NAMALWA (cell line): ENCODE measurements at regions not wholly inside any gene's neighbourhood (a gene's known extent, or its start where the extent isn't known, plus 50 kb on each side); places are given as distances from the start of the nearest gene placed in this dataset.
"Not testable (repeated sequence)": the region's sequence is repeated elsewhere in the genome, so short reads cannot be mapped to it uniquely, and the experiment has no call there.

Source experiments
- DNase-seq: peaks from one replicate; pipeline ENCODE4 v3.0.0-alpha.2; 2015; ENCODE audit warnings: low spot score

- DNase-seq: no peak
These were observed 61.7 kb upstream of the ATXN3L start for GRCh38 chrX:13381514-13381913.

DNA sequence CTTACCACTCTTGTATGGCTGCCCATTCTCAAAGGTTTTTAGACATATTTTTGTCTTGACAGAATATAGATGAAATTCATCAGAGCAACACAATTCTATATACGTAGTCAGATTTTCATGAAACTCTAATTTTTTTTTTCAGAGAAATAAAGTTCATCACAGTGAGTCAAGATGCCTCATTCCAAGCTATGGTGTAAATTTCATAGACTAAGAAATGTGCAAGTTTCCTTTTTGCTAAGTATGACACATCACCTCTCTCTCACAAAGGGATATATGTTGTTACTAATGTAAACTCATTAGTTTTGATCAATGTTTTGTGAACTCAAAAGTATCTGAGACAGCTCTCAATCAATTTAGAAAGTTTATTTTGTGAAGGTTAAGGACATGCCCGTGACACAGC lies 60.4 kb upstream of the ATXN3L start:
- no peak for DNase-seq

DNA sequence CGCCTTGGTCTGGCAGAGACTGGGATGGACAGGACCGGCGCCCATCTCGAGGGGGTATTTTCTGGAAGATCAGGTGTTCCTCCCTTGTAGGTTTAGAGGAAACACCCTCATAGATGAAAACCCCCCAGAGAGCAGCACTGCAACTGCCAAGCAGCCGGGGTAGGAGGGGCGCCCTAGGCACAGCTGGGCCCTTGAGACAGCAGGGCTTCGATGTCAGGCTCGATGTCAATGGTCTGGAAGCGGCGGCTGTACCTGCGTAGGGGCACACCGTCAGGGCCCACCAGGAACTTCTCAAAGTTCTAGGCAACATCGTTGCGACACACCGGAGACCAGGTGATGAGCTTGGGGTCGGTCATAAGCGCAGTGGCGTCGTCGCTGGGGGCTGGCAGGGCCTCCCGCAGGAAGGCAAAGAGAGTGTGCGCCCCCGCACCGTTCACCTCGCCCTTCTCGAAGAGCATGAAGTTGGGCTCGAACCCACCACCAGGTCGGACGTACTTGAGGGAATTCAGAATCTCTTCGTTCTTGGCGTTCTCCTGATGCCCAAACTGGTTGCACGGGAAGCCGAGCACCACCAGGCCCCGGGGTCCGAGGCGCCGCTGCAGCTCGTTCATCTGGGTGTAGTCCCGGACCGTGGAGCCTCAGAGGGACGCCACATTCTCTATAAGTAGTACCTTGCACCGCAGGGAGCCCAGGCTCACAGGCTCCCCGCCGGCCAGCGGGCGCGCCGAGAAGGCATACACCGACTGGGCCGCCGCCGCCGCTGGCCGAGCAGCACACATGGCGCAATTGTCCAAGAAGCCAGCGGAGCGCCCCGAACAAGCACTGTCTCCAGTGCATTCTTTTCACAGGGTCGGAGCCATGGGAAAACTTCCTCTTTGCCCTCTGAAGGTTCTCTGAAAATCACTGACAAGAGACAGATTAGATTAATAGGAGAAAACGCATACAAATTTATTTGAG lies 59.0 kb upstream of the ATXN3L start:
- DNase-seq: not testable (repeated sequence)

- no peak for DNase-seq
These were observed 57.7 kb upstream of the ATXN3L start for GRCh38 chrX:13377550-13377934.

- no peak for DNase-seq
These were observed 57.1 kb upstream of the ATXN3L start for GRCh38 chrX:13376857-13377549.

DNA sequence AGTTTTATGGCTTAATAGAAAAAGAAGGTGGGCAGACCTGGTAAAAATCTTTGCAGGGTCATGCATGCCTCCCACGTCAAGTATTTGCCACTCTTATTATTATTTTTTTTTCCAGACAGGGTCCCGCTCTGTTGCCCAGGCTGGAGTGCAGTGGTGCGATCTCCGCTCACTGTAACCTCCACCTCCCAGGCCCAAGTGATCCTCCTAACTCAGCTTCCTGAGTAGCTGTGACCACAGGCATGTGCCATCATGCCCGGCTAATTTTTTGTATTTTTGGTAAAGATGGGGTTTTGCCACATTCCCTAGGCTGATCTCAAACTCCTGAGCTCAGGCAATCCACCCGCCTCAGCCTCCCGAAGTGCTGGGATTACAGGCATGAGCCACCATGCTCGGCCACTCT lies 55.7 kb upstream of the ATXN3L start:
- DNase-seq: not testable (repeated sequence)

DNA sequence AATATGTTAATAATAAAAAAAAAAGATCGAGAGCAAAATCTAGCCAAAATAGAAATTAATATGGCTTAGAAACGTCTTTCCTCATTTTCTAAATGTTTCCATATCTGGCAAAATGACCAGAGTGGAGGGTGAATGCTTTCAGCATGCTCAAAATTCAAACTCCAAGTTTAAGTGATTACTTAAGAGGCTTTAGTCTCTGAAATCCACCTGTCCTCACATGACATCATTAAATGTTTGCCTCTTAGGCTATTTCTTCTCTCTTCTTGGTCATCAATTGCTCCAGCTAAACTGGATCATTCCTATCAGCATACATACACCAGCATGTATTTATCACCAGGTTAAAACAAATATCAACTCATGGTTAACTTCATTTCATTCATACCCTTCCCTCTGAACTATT lies 54.5 kb upstream of the ATXN3L start:
- no peak for DNase-seq

DNA sequence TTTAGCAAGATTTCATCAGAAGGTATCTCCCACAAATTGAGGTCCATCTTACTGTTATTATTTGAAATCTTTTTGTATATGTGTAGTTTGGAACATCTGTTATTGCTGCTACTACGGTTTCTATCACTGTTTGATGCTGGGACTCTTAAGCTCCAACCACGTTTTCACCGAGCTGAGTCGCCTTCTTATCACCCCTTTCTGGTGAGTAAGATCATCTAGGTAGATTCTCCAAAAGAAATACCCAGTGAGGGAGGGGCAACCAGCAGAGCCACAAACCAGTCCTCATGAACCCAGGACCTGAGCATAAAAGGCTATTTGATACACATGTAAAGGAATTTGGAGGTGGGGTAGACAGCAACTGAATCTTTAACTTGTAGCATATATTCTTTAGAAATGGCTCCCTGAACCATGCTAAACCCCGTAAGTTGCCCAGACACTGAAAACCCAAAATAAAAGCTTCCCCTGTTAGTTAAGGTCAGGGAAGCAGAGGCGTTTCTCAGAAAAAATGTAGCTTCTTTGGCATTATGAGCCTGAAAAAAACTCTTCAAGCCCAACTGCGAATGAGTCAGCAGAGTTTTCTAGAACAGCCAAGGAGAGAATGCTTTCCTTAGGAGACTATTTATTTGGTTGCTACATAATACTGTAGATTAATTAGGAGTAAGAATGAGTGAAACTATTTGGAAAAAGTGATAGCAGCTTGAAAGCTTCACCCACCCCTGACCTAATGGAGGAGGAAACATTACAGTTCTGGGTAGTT lies 53.8 kb upstream of the ATXN3L start:
- DNase-seq: no peak

GRCh38 chrX:13373027-13373426 lies 53.2 kb upstream of the ATXN3L start:
- no peak for DNase-seq

- DNase-seq: no peak
These were observed 52.5 kb upstream of the ATXN3L start for GRCh38 chrX:13372203-13372980.

- no peak for DNase-seq
These were observed 51.3 kb upstream of the ATXN3L start for GRCh38 chrX:13371186-13371585.

DNA sequence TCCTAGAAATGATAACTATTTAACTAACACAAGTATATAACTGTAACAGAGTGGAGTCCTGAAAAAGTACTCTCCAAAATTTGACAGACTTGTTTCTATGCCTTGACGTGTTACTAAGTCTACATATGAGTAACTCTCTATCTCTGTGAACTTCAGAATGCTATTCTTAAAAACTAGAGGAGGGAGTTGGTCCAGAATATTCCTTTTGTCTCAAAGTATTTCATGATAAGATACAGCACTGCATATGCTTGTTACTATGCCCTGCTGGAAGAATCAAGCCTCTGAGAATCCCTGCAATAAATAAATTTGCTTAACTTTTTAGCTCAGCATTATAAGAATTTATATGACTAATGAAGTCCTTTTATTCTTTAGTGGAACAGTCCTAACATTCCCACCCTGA lies 50.9 kb upstream of the ATXN3L start:
- no peak for DNase-seq
